Stimulated activated CD8-positive, alpha-beta memory T cell treated with anti-CD3 and anti-CD28 coated beads, Interleukin-2, amount 100 ng/mL, for 1 hour (primary cell): ENCODE measurements at regions not wholly inside any gene's neighbourhood (a gene's known extent, or its start where the extent isn't known, plus 50 kb on each side); places are given as distances from the start of the nearest gene placed in this dataset.
A peak's percentile ranks its signal among the peaks of the same experiment; 100 is the strongest.

ENCODE experiments used
- DNase-seq, 2 donors: peaks; one replicate each; pipeline ENCODE4 v3.0.0-alpha.2; 2020; ENCODE audit warnings: low read depth in 2 of 2

GRCh38 chr1:239879321-239880170, 212.1 kb upstream of the FMN2 start:
- no peak for DNase-seq

GRCh38 chr1:239882967-239883366, 208.7 kb upstream of the FMN2 start:
- DNase-seq, result no peak

GRCh38 chr1:239884796-239885195, 206.9 kb upstream of the FMN2 start:
- no peak for DNase-seq

- DNase-seq, result no peak
These were observed 205.4 kb upstream of the FMN2 start for GRCh38 chr1:239886266-239886665.

- DNase-seq, result no peak
These were observed 203.0 kb upstream of the FMN2 start for GRCh38 chr1:239888639-239889038.

- no peak for DNase-seq
These were observed 199.9 kb upstream of the FMN2 start for GRCh38 chr1:239891621-239892358.

GRCh38 chr1:239892602-239893001, 199.1 kb upstream of the FMN2 start:
- DNase-seq, result no peak

- no peak for DNase-seq
These were observed 198.5 kb upstream of the FMN2 start for GRCh38 chr1:239893127-239893731.

- no peak for DNase-seq
These were observed 195.1 kb upstream of the FMN2 start for GRCh38 chr1:239896569-239896968.

GRCh38 chr1:239896980-239897379, 194.7 kb upstream of the FMN2 start:
- no peak for DNase-seq

GRCh38 chr1:239897458-239897857, 194.2 kb upstream of the FMN2 start:
- no peak for DNase-seq

- peak; percentile 46 to 53 for DNase-seq
These were observed 193.5 kb upstream of the FMN2 start for GRCh38 chr1:239898062-239898730.

- no peak for DNase-seq
These were observed 191.9 kb upstream of the FMN2 start for GRCh38 chr1:239899747-239900146.

GRCh38 chr1:239906394-239906793, 185.3 kb upstream of the FMN2 start:
- DNase-seq, result no peak

- no peak for DNase-seq
These were observed 181.8 kb upstream of the FMN2 start for GRCh38 chr1:239909898-239910297.

GRCh38 chr1:239912471-239912870, 179.2 kb upstream of the FMN2 start:
- DNase-seq, result no peak

- DNase-seq, result no peak
These were observed 178.5 kb upstream of the FMN2 start for GRCh38 chr1:239913141-239913585.

- DNase-seq, result no peak
These were observed 176.9 kb upstream of the FMN2 start for GRCh38 chr1:239914751-239915231.

GRCh38 chr1:239918634-239919033, 173.0 kb upstream of the FMN2 start:
- no peak for DNase-seq

- no peak for DNase-seq
These were observed 171.5 kb upstream of the FMN2 start for GRCh38 chr1:239920214-239920613.

GRCh38 chr1:239922778-239923522, 168.7 kb upstream of the FMN2 start:
- no peak for DNase-seq
